ENCODE measurements at regions not wholly inside any gene's neighbourhood (a gene's known extent, or its start where the extent isn't known, plus 50 kb on each side); places are given as distances from the start of the nearest gene placed in this dataset.

DNA sequence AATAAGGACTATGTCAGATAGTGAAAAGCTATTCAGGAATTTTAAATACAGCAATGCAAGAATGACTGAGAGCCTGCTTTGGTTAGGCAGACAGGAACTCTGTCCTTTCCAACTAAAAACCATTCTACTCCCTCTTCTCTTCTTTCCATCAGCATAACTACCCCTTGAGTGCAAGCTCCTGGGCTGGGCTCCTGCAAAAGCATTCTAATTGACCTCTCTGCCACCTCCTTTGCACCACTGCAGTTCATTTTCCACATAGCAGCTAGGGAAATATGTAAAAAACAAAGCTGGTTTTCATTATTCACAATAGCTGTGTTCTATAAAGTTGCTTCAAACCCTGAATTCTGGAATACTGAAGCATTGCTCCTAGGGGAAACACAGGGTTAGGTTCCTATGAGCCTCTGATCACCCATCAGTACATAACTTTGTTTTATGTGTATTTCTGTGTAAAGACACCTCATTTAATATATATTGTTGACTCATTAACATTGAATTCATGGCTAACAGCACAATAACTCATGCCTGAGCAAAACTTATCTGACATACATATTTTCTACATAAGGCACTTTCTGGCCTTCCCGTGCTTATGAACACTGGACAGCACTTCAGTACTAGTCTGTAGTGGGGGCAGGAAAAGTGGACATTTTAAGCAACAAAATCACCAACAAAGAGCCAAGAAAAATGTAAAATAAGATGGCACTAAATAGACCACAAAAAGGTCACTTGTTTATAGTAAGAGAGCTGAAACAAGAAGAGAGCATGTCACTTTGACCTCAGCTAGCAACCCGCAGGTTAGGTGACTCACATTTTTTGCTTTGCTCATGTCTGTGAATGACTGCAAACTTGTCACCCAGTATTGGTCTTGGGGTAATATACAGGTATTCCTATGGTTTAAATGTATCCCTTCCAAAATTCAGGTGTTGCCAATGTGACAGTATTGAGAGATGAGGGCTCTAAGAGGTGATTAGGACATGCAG is 57.9 kb upstream of the IRF2BP2 start:
- no peak overlapping the region for H3K4me3 ChIP-seq (replicated peaks; ENCODE audit: insufficient read depth, low read length)
- DNase-seq (ENCODE audit: low read depth in 1 of 2, low spot score in 1 of 2) = no peak
- H3K27me3 ChIP-seq (ENCODE audit: insufficient read depth, poor library complexity, severe bottlenecking) = no peaks in the 10 kb centered on the region
- no peak overlapping the region for H3K27ac ChIP-seq (replicated peaks)
- TF ChIP-seq, protein P1, sequence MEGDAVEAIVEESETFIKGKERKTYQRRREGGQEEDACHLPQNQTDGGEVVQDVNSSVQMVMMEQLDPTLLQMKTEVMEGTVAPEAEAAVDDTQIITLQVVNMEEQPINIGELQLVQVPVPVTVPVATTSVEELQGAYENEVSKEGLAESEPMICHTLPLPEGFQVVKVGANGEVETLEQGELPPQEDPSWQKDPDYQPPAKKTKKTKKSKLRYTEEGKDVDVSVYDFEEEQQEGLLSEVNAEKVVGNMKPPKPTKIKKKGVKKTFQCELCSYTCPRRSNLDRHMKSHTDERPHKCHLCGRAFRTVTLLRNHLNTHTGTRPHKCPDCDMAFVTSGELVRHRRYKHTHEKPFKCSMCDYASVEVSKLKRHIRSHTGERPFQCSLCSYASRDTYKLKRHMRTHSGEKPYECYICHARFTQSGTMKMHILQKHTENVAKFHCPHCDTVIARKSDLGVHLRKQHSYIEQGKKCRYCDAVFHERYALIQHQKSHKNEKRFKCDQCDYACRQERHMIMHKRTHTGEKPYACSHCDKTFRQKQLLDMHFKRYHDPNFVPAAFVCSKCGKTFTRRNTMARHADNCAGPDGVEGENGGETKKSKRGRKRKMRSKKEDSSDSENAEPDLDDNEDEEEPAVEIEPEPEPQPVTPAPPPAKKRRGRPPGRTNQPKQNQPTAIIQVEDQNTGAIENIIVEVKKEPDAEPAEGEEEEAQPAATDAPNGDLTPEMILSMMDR (IDR thresholded peaks at IDR 0.05; ENCODE audit: insufficient read depth, low read length) = no peak
- no peak for TF ChIP-seq POLR2AphosphoS5 (IDR thresholded peaks at IDR 0.05; ENCODE audit: low read depth)
- TF ChIP-seq GABPA (IDR thresholded peaks at IDR 0.05; ENCODE audit: low read depth) = no peak

DNA sequence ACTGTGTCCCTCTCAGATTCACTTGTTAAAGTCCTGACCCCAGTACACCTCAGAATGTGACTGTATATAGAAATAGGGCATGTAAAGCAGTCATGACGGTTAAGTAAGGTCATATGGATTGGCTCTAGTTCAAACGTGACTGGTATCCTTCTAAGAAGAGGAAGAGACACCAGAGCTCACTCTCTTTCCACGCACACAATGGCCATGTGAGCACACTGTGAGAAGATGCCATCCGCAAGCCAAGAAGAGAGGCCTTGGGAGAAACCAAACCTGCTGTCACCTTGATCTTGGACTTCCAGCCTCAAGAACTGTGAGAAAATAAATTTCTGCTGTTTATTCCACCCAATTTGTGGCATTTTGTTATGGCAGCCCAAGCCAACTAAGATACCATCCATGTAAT is 56.8 kb upstream of the IRF2BP2 start:
- no peaks in the 10 kb centered on the region for H3K27me3 ChIP-seq (ENCODE audit: insufficient read depth, poor library complexity, severe bottlenecking)
- no peak overlapping the region for H3K4me3 ChIP-seq (replicated peaks; ENCODE audit: insufficient read depth, low read length)
- TF ChIP-seq GABPA (IDR thresholded peaks at IDR 0.05; ENCODE audit: low read depth) = no peak
- no peak for TF ChIP-seq SPI1 (IDR thresholded peaks at IDR 0.05; ENCODE audit: borderline replicate concordance, low read depth)
- TF ChIP-seq, protein P1 (IDR thresholded peaks at IDR 0.05; ENCODE audit: insufficient read depth, low read length) = no peak
- no peak for TF ChIP-seq POLR2AphosphoS5 (IDR thresholded peaks at IDR 0.05; ENCODE audit: low read depth)

DNA sequence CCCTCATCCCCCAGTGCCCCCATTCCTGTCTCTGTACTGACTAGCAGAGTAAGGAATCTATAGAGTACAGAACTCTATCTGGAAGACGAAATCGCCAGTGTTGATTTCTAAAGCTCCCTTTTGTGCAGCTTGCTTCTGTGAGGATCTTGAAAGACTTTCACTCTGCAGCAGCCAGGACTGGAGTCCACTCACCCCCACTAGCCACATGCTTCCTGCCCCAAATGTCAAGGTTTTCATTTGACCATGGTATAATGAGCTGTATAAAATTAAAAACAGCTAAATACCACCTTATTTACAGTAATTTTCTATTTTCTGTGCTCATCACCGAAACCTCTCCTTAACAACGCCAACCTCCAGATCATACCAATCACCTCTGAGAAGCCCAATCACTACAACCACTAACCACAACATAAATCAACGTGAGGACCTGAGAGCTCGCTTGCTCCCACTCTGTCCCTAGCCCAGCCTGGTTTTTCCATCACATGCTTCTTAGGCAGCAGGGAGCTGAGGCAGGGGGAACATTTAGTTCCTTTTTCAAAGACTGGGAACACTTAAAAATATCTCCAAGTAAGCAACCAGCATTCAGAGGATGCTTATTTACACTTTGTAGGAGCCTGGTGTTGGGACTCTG is 56.1 kb upstream of the IRF2BP2 start:
- DNase-seq (ENCODE audit: low read depth in 1 of 2, low spot score in 1 of 2) = no peak
- TF ChIP-seq POLR2AphosphoS5 (IDR thresholded peaks at IDR 0.05; ENCODE audit: low read depth) (no peak), GABPA (IDR thresholded peaks at IDR 0.05; ENCODE audit: low read depth) (no peak), SPI1 (IDR thresholded peaks at IDR 0.05; ENCODE audit: borderline replicate concordance, low read depth) (no peak)
- TF ChIP-seq, protein P1 (IDR thresholded peaks at IDR 0.05; ENCODE audit: insufficient read depth, low read length) = no peak
- TF ChIP-seq, protein P2, sequence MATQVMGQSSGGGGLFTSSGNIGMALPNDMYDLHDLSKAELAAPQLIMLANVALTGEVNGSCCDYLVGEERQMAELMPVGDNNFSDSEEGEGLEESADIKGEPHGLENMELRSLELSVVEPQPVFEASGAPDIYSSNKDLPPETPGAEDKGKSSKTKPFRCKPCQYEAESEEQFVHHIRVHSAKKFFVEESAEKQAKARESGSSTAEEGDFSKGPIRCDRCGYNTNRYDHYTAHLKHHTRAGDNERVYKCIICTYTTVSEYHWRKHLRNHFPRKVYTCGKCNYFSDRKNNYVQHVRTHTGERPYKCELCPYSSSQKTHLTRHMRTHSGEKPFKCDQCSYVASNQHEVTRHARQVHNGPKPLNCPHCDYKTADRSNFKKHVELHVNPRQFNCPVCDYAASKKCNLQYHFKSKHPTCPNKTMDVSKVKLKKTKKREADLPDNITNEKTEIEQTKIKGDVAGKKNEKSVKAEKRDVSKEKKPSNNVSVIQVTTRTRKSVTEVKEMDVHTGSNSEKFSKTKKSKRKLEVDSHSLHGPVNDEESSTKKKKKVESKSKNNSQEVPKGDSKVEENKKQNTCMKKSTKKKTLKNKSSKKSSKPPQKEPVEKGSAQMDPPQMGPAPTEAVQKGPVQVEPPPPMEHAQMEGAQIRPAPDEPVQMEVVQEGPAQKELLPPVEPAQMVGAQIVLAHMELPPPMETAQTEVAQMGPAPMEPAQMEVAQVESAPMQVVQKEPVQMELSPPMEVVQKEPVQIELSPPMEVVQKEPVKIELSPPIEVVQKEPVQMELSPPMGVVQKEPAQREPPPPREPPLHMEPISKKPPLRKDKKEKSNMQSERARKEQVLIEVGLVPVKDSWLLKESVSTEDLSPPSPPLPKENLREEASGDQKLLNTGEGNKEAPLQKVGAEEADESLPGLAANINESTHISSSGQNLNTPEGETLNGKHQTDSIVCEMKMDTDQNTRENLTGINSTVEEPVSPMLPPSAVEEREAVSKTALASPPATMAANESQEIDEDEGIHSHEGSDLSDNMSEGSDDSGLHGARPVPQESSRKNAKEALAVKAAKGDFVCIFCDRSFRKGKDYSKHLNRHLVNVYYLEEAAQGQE (IDR thresholded peaks at IDR 0.05; ENCODE audit: insufficient replicate concordance, low read depth) = no peak
- Histone ChIP-seq H3K27me3 (ENCODE audit: insufficient read depth, poor library complexity, severe bottlenecking) (no peaks in the 10 kb centered on the region), H3K4me3 (replicated peaks; ENCODE audit: insufficient read depth, low read length) (no peak overlapping the region), H3K27ac (replicated peaks) (no peak overlapping the region)

More for the DNA sequence above, 56.8 kb upstream of the IRF2BP2 start:
- H3K27ac ChIP-seq (replicated peaks) = no peak overlapping the region
- no peak for DNase-seq (ENCODE audit: low read depth in 1 of 2, low spot score in 1 of 2)

DNA sequence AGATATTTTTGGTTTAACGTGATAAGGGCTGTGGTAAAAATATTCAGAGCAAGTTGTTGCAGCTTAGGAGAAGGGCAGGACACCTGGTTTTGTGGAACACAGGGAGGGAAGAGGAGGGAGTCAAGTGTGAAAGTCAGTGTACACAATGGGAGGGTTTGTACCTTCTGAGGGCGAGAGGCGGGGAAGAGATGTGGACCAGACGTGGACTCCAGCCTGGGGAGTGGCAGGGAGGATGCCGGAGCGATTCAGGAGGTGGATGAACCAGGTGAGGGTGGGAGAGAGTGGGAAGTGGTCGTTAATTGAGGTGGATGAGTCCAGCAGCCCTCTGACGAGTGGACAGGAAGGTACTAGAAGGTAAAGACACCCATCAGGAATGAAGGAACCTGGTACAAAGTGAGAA is 52.2 kb upstream of the IRF2BP2 start:
- Histone ChIP-seq H3K27ac (replicated peaks) (no peak overlapping the region), H3K27me3 (ENCODE audit: insufficient read depth, poor library complexity, severe bottlenecking) (no peaks in the 10 kb centered on the region), H3K4me3 (replicated peaks; ENCODE audit: insufficient read depth, low read length) (no peak overlapping the region)
- no peak for DNase-seq (ENCODE audit: low read depth in 1 of 2, low spot score in 1 of 2)
- no peak for TF ChIP-seq GABPA (IDR thresholded peaks at IDR 0.05; ENCODE audit: low read depth)
- TF ChIP-seq, protein P2 (IDR thresholded peaks at IDR 0.05; ENCODE audit: insufficient replicate concordance, low read depth) = no peak
- no peak for TF ChIP-seq POLR2AphosphoS5 (IDR thresholded peaks at IDR 0.05; ENCODE audit: low read depth)
- TF ChIP-seq, protein P1 (IDR thresholded peaks at IDR 0.05; ENCODE audit: insufficient read depth, low read length) = no peak
- no peak for TF ChIP-seq SPI1 (IDR thresholded peaks at IDR 0.05; ENCODE audit: borderline replicate concordance, low read depth)

Measured in HL-60 (cell line).